C1 segment of cervical spinal cord (tissue), 14 donors: ENCODE measurements at regions not wholly inside any gene's neighbourhood (a gene's known extent, or its start where the extent isn't known, plus 50 kb on each side); places are given as distances from the start of the nearest gene placed in this dataset.

Source experiments
- DNase-seq, 14 donors: peaks; one replicate each; lab custom pipeline; 2025; lab: John Stamatoyannopoulos, UW

- no peak for DNase-seq
These were observed 51.3 kb upstream of the RUNX1 start for GRCh38 chr21:35100349-35100811.

GRCh38 chr21:35099310-35099709 is 50.2 kb upstream of the RUNX1 start:
- no peak for DNase-seq
